ENCODE measurements at regions not wholly inside any gene's neighbourhood (a gene's known extent, or its start where the extent isn't known, plus 50 kb on each side); places are given as distances from the start of the nearest gene placed in this dataset.

GRCh38 chr17:36793976-36794375, 143.3 kb upstream of the LHX1 start:
- 89% methylated on average over 2 of the region's 2 CpGs for WGBS (ENCODE audit: low lambda C conversion rate, missing lambda C conversion rate)
- H3K9me2 ChIP-seq (replicated peaks; ENCODE audit: insufficient read depth) = no peaks in the 10 kb centered on the region
- H3K36me3 ChIP-seq (replicated peaks; ENCODE audit: insufficient read depth, low read depth) = no peaks in the 10 kb centered on the region
- DNase-seq (ENCODE audit: low spot score) = no peak
- H3K4me1 ChIP-seq (ENCODE audit: insufficient read depth) = no peaks in the 10 kb centered on the region
- H3K27me3 ChIP-seq = peaks cover 34% of the 10 kb centered on the region
- TF ChIP-seq EZH2phosphoT487 (IDR thresholded peaks at IDR 0.05; ENCODE audit: low read depth, severe bottlenecking, unreplicated experiment) (no peak), CTCF (IDR thresholded peaks at IDR 0.05; ENCODE audit: poor library complexity) (no peak), EZH2 (IDR thresholded peaks at IDR 0.05; ENCODE audit: borderline replicate concordance) (no peak)
- H3K4me3 ChIP-seq = no peak overlapping the region
- no peaks in the 10 kb centered on the region for H3K79me2 ChIP-seq
- no peak overlapping the region for H3K4me2 ChIP-seq
- H4K20me1 ChIP-seq (ENCODE audit: insufficient read depth, poor library complexity, severe bottlenecking) = no peaks in the 10 kb centered on the region
- no peak overlapping the region for H3K27ac ChIP-seq
- no peaks in the 10 kb centered on the region for H3K9me3 ChIP-seq (ENCODE audit: low read depth)
- no peak overlapping the region for H2AFZ ChIP-seq

- 23% methylated on average over 28 of the region's 35 CpGs for WGBS (ENCODE audit: low lambda C conversion rate, missing lambda C conversion rate)
- DNase-seq (ENCODE audit: low spot score) = no peak
- Histone ChIP-seq H3K27me3 (peaks cover 83% of the 10 kb centered on the region), H4K20me1 (ENCODE audit: insufficient read depth, poor library complexity, severe bottlenecking) (no peaks in the 10 kb centered on the region), H3K4me1 (ENCODE audit: insufficient read depth) (no peaks in the 10 kb centered on the region), H3K4me2 (peak overlapping the region; percentile 77), H3K9me3 (ENCODE audit: low read depth) (no peaks in the 10 kb centered on the region), H3K79me2 (no peaks in the 10 kb centered on the region), H3K4me3 (no peak overlapping the region), H3K36me3 (replicated peaks; ENCODE audit: insufficient read depth, low read depth) (no peaks in the 10 kb centered on the region), H2AFZ (peak overlapping the region; percentile 26), H3K9me2 (replicated peaks; ENCODE audit: insufficient read depth) (no peaks in the 10 kb centered on the region), H3K27ac (no peak overlapping the region)
- no peak for TF ChIP-seq EZH2 (IDR thresholded peaks at IDR 0.05; ENCODE audit: borderline replicate concordance)
- TF ChIP-seq EZH2phosphoT487 (IDR thresholded peaks at IDR 0.05; ENCODE audit: low read depth, severe bottlenecking, unreplicated experiment) = peak; percentile 36
Measured at GRCh38 chr17:36807496-36808179, 129.6 kb upstream of the LHX1 start.

- no peaks in the 10 kb centered on the region for H3K79me2 ChIP-seq
- no peaks in the 10 kb centered on the region for H3K36me3 ChIP-seq (replicated peaks; ENCODE audit: insufficient read depth, low read depth)
- no peak overlapping the region for H3K27ac ChIP-seq
- H4K20me1 ChIP-seq (ENCODE audit: insufficient read depth, poor library complexity, severe bottlenecking) = no peaks in the 10 kb centered on the region
- under 1% methylated on average over 42 of the region's 60 CpGs for WGBS (ENCODE audit: low lambda C conversion rate, missing lambda C conversion rate)
- H3K27me3 ChIP-seq = peaks cover 89% of the 10 kb centered on the region
- H2AFZ ChIP-seq = peak overlapping the region; percentile 26
- H3K4me1 ChIP-seq (ENCODE audit: insufficient read depth) = no peaks in the 10 kb centered on the region
- H3K9me3 ChIP-seq (ENCODE audit: low read depth) = no peaks in the 10 kb centered on the region
- no peak overlapping the region for H3K4me3 ChIP-seq
- DNase-seq (ENCODE audit: low spot score) = peak; percentile 23
- TF ChIP-seq CTCF (IDR thresholded peaks at IDR 0.05; ENCODE audit: poor library complexity) = no peak
- TF ChIP-seq EZH2 (IDR thresholded peaks at IDR 0.05; ENCODE audit: borderline replicate concordance) = peak; percentile 92
- H3K9me2 ChIP-seq (replicated peaks; ENCODE audit: insufficient read depth) = no peaks in the 10 kb centered on the region
- peak overlapping the region; percentile 77 for H3K4me2 ChIP-seq
Measured at GRCh38 chr17:36808180-36808661, 129.1 kb upstream of the LHX1 start.

GRCh38 chr17:36812762-36813161, 124.5 kb upstream of the LHX1 start:
- no peak for DNase-seq (ENCODE audit: low spot score)
- Histone ChIP-seq H3K79me2 (no peaks in the 10 kb centered on the region), H4K20me1 (ENCODE audit: insufficient read depth, poor library complexity, severe bottlenecking) (no peaks in the 10 kb centered on the region), H3K9me3 (ENCODE audit: low read depth) (no peaks in the 10 kb centered on the region), H3K36me3 (replicated peaks; ENCODE audit: insufficient read depth, low read depth) (no peaks in the 10 kb centered on the region), H3K27ac (no peak overlapping the region), H3K27me3 (peaks cover 83% of the 10 kb centered on the region), H3K4me2 (no peak overlapping the region), H3K4me3 (no peak overlapping the region), H2AFZ (no peak overlapping the region), H3K9me2 (replicated peaks; ENCODE audit: insufficient read depth) (no peaks in the 10 kb centered on the region), H3K4me1 (ENCODE audit: insufficient read depth) (no peaks in the 10 kb centered on the region)
- TF ChIP-seq CTCF (IDR thresholded peaks at IDR 0.05; ENCODE audit: poor library complexity) (no peak), EZH2 (IDR thresholded peaks at IDR 0.05; ENCODE audit: borderline replicate concordance) (no peak), EZH2phosphoT487 (IDR thresholded peaks at IDR 0.05; ENCODE audit: low read depth, severe bottlenecking, unreplicated experiment) (no peak)
- 33% methylated on average over 9 of the region's 9 CpGs for WGBS (ENCODE audit: low lambda C conversion rate, missing lambda C conversion rate)

Measured in hepatocyte (in vitro differentiated cells).